ENCODE measurements at regions not wholly inside any gene's neighbourhood (a gene's known extent, or its start where the extent isn't known, plus 50 kb on each side); places are given as distances from the start of the nearest gene placed in this dataset.
"Not testable (repeated sequence)": the region's sequence is repeated elsewhere in the genome, so short reads cannot be mapped to it uniquely, and the experiment has no call there.

DNA sequence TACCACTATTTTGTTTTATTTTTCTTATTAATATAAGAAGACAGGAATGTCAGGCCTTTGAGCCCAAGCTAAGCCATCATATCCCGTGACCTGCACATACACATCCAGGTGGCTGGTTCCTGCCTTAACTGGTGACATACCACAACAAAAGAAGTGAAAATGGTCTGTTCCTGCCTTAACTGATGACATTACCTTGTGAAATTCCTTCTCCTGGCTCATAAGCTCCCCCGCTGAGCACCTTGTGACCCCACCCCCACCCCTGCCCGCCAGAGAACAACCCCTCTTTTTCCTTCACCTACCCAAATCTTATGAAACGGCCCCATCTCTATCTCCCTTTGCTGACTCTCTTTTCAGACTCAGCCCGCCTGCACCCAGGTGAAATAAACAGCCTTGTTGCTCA lies 277.5 kb upstream of the PTPRD start:
- not testable (repeated sequence) for TF ChIP-seq TP53 (CRISPR knock-in tag; IDR thresholded peaks at IDR 0.05); ZNF138 (CRISPR knock-in tag; conservative IDR thresholded peaks at IDR 0.05); ZBTB21 (CRISPR knock-in tag; IDR thresholded peaks at IDR 0.05; ENCODE audit: borderline replicate concordance); CREB1 (CRISPR knock-in tag; IDR thresholded peaks at IDR 0.05); TEAD4 (CRISPR knock-in tag; IDR thresholded peaks at IDR 0.05)
- TF ChIP-seq, protein P1, sequence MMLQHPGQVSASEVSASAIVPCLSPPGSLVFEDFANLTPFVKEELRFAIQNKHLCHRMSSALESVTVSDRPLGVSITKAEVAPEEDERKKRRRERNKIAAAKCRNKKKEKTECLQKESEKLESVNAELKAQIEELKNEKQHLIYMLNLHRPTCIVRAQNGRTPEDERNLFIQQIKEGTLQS (CRISPR knock-in tag; conservative IDR thresholded peaks at IDR 0.05) = not testable (repeated sequence)
- TF ChIP-seq, protein P2, sequence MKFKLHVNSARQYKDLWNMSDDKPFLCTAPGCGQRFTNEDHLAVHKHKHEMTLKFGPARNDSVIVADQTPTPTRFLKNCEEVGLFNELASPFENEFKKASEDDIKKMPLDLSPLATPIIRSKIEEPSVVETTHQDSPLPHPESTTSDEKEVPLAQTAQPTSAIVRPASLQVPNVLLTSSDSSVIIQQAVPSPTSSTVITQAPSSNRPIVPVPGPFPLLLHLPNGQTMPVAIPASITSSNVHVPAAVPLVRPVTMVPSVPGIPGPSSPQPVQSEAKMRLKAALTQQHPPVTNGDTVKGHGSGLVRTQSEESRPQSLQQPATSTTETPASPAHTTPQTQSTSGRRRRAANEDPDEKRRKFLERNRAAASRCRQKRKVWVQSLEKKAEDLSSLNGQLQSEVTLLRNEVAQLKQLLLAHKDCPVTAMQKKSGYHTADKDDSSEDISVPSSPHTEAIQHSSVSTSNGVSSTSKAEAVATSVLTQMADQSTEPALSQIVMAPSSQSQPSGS (CRISPR knock-in tag; IDR thresholded peaks at IDR 0.05; ENCODE audit: borderline replicate concordance, low read depth) = not testable (repeated sequence)
- TF ChIP-seq, protein P3, sequence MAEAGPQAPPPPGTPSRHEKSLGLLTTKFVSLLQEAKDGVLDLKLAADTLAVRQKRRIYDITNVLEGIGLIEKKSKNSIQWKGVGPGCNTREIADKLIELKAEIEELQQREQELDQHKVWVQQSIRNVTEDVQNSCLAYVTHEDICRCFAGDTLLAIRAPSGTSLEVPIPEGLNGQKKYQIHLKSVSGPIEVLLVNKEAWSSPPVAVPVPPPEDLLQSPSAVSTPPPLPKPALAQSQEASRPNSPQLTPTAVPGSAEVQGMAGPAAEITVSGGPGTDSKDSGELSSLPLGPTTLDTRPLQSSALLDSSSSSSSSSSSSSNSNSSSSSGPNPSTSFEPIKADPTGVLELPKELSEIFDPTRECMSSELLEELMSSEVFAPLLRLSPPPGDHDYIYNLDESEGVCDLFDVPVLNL (CRISPR knock-in tag; IDR thresholded peaks at IDR 0.05; ENCODE audit: borderline replicate concordance, low read depth) = not testable (repeated sequence)
- TF ChIP-seq, protein P4, sequence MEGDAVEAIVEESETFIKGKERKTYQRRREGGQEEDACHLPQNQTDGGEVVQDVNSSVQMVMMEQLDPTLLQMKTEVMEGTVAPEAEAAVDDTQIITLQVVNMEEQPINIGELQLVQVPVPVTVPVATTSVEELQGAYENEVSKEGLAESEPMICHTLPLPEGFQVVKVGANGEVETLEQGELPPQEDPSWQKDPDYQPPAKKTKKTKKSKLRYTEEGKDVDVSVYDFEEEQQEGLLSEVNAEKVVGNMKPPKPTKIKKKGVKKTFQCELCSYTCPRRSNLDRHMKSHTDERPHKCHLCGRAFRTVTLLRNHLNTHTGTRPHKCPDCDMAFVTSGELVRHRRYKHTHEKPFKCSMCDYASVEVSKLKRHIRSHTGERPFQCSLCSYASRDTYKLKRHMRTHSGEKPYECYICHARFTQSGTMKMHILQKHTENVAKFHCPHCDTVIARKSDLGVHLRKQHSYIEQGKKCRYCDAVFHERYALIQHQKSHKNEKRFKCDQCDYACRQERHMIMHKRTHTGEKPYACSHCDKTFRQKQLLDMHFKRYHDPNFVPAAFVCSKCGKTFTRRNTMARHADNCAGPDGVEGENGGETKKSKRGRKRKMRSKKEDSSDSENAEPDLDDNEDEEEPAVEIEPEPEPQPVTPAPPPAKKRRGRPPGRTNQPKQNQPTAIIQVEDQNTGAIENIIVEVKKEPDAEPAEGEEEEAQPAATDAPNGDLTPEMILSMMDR (IDR thresholded peaks at IDR 0.05) = not testable (repeated sequence)
- TF ChIP-seq, protein P5, sequence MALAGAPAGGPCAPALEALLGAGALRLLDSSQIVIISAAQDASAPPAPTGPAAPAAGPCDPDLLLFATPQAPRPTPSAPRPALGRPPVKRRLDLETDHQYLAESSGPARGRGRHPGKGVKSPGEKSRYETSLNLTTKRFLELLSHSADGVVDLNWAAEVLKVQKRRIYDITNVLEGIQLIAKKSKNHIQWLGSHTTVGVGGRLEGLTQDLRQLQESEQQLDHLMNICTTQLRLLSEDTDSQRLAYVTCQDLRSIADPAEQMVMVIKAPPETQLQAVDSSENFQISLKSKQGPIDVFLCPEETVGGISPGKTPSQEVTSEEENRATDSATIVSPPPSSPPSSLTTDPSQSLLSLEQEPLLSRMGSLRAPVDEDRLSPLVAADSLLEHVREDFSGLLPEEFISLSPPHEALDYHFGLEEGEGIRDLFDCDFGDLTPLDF (CRISPR knock-in tag; IDR thresholded peaks at IDR 0.05) = not testable (repeated sequence)
